ENCODE measurements at regions not wholly inside any gene's neighbourhood (a gene's known extent, or its start where the extent isn't known, plus 50 kb on each side); places are given as distances from the start of the nearest gene placed in this dataset.
"Not testable (repeated sequence)": the region's sequence is repeated elsewhere in the genome, so short reads cannot be mapped to it uniquely, and the experiment has no call there.

DNA sequence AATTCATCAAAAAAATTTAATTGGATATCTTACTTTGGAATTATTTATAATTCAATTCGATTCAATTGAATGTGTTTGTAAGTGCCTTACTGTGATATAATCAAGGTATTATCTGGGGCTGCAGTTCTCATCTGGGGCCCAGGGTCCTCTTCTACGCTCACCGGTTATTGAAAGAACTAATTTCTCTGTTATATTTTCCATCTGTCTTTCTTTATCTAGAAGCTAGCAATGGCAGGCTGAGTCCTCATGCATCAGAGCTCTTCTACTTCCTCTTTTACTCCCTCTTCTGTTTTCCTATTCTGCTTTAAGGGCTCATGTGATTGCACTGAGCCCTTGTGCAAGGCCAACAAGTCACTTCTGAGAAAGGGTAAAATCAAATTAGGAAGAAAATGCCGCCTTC lies 315.6 kb downstream of the RAD51AP2 start:
- in situ Hi-C loops (cut with MboI; ENCODE audit: low sequenced_read_pairs): not testable (repeated sequence)

DNA sequence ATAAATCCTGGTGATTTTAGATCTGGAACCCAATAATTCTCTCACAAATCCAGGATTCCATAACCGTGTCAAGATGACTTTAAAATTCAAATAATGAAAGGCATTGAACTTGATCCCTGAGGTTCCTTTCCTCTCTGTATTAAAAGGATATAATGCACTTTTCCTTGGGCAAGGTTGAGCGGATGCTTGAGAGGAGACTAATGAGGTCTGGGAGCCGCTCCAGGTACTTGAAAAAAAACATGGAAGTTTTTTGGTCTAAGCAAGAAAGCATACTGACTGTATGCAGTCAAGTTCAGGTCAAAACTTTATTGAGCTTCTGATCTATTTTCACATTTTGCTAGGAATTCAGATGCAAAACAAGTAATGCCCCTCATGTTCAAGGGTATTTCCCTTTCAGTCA lies 318.5 kb downstream of the RAD51AP2 start:
- in situ Hi-C loops (cut with MboI; ENCODE audit: low sequenced_read_pairs): no loop called here

DNA sequence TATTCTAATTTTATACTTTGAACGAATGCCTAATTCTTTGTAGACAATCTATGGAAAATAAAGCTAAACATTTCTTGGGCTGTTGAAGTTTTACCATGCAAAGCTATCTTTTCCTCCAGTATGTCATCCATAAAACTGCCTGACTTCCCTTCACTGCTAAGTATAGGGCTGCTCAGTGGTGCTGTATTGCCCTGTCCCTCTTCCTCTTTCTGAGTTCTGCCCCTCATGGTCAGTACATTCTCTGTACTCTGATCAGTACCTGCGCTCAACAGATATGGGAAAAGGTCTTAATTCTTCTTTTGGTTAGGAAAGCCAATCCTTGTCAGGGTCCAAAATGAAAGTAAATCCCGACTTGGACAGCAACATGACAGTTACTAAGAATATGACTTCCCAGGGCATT lies 321.9 kb downstream of the RAD51AP2 start:
- in situ Hi-C loops (cut with MboI; ENCODE audit: low sequenced_read_pairs): no loop called here

DNA sequence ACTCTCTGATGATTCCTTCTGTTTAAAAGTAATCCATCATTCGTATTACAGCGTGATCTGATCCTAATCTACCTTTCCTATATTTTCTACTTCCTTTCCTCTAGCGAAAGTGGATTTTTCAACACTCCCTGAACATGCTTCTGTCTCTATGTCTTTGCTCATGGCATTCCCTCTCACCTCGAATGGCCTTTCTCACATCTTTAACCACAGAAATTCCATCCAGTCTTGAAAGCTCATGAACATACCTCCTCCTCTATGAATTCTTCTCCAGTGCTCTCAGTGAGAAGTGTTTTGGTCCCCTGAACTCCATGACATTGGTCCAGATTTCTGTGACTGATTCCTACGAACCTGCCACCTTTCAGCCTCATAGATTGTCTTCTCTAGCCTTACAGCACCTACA lies 323.2 kb downstream of the RAD51AP2 start:
- in situ Hi-C loops (cut with MboI; ENCODE audit: low sequenced_read_pairs): no loop called here

DNA sequence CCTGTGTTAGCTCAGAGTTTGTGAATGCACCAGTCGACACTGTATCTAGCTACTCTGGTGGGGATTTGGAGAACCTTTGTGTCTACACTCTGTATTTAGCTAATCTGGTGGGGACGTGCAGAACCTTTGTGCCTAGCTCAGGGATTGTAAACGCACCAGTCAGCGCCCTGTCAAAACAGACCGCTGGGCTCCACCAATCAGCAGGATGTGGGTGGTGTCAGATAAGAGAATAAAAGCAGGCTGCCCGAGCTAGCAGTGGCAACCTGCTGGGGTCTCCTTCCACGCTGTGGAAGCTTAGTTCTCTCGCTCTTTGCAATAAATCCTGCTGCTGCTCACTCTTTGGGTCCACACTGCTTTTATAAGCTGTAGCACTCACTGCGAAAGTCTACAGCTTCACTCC lies 324.2 kb downstream of the RAD51AP2 start:
- in situ Hi-C loops (cut with MboI; ENCODE audit: low sequenced_read_pairs): no loop called here

DNA sequence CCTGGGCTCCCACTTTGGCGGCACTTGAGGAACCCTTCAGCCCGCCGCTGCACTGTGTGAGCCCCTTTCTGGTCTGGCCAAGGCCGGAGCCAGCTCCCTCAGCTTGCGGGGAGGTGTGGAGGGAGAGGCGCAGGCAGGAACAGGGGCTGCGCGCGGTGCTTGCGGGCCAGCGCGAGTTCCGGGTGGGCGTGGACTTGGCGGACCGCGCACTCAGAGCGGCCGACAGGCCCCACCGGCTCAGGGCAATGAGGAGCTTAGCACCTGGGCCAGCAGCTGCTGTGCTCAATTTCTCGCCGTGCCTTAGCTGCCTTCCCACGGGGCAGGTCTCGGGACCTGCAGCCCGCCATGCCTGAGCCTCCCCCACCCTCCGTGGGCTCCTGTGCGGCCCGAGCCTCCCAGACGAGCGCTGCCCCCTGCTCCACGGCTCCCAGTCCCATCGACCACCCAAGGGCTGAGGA lies 324.8 kb downstream of the RAD51AP2 start:
- in situ Hi-C loops (cut with MboI; ENCODE audit: low sequenced_read_pairs): not testable (repeated sequence)

DNA sequence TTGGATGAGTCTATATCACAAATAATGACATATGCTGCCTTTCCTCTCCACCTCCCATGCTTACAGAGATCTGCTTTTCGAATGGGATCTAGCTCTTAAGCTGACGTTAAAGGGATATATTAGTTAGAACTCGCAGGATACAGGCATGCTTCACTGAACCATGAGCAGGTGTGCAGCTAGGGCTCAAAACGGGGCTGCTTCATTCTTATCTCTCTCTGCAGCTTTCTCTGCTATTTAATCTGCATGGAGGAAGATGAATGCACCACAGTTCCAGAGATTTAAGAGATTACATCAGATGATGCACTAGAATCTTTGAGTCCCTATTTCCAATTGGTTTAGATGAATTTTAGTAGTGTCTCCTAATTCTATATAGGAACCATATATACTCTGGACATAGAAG lies 327.0 kb downstream of the RAD51AP2 start:
- in situ Hi-C loops (cut with MboI; ENCODE audit: low sequenced_read_pairs): no loop called here

DNA sequence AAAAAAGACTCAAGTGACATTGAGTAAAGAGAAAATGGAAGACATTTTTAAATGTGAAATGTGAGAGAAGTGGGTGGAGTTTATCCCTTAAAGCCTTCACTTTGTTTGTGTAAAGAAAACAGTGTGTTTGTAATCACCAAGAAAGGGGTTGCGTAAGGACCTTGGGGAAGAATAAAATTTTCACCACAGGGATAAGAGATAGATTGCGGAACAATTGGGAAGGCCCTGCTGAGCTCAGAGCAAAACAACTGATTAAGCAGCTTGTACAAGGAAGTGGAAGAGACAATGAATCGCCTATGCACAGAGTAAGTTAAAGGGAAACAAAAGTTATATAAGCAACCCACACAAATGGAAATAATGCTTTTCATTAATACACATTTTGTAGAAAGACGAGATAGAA lies 327.7 kb downstream of the RAD51AP2 start:
- in situ Hi-C loops (cut with MboI; ENCODE audit: low sequenced_read_pairs): no loop called here

DNA sequence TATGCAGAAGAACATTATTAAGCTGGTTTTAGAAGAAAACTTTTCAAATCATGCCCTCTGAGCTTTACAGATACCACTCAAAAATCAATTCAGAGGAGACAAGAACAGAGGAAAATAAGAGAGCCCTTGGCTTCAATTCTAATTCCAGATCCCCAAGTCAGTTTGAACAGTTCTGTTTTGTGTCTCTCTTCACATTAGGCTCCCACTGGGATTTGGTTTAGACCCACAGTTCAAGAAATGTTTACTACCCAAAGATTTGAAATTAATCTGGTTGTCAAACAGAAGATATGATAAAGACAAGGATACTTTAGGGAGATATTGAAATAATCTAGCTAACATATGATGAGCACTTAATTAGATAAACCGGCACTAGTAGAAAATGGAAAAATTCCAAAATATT lies 329.5 kb downstream of the RAD51AP2 start:
- in situ Hi-C loops (cut with MboI; ENCODE audit: low sequenced_read_pairs): no loop called here

DNA sequence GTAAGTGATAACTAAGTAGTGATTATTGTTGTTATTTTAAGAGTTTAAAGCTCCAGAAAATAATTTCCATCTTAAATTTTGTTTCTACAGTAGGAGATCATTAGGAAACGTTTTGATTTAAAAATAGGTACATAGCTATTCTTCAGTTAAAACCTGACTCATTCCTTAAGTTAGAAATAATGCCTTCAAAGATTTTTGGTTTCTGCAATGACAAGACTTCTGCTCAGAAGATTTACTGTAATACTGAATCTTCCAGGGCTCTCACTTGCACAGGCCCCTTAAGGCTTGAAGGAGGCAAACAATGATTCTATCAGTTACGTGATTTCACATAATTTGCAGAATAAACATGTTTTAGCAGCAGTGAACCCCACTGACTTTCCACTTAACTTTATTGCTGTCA lies 333.7 kb downstream of the RAD51AP2 start:
- in situ Hi-C loops (cut with MboI; ENCODE audit: low sequenced_read_pairs): no loop called here

DNA sequence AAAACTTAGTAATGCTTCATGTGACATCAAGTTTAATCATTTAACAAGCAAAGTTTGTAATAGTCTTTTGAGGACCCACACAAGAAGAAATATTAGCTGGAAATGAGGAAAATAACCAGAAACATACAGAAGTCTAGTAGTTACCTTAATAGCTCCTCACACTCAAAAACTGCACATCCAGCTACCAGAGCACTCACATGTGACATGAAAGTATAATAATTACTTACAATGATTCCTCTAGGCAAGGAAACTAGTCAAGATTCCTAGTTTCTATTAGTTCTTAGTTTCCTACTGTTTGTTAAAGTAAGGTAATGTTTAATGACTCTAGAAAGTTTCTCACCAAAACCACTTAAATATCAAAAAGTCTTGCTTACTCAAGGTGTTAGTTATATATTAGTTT lies 335.8 kb downstream of the RAD51AP2 start:
- in situ Hi-C loops (cut with MboI; ENCODE audit: low sequenced_read_pairs): no loop called here

DNA sequence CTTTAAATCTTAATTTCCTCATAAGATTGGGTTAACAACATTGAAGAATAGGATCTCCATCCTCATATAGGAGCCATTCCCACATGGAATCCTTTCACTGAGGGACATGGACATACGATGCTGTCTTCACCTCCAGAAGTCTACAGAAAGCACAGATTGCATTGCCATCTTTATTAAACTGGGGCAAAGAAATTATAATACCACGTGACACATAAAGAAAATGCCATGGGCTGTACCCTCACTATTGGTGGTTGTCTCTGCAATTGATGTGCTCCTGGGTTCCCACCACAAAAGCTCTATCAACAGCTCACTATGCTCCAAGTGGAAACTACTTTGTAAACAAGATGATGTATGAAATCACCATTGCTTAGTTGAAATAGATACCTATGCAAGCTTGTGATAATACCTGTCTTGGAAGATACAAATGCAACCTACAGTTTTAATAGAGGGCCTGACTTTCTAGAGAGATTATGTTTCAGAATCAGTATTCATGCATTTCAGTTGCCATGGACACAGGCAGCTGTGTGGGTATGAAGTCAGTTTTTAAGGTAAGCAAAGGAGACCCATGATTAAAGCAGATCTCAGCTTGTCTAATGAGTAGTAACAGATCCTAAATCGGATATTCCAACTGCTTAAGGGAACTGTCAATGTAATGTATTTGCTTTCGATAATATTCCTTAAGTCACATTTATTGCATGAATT lies 337.0 kb downstream of the RAD51AP2 start:
- in situ Hi-C loops (cut with MboI; ENCODE audit: low sequenced_read_pairs): no loop called here

DNA sequence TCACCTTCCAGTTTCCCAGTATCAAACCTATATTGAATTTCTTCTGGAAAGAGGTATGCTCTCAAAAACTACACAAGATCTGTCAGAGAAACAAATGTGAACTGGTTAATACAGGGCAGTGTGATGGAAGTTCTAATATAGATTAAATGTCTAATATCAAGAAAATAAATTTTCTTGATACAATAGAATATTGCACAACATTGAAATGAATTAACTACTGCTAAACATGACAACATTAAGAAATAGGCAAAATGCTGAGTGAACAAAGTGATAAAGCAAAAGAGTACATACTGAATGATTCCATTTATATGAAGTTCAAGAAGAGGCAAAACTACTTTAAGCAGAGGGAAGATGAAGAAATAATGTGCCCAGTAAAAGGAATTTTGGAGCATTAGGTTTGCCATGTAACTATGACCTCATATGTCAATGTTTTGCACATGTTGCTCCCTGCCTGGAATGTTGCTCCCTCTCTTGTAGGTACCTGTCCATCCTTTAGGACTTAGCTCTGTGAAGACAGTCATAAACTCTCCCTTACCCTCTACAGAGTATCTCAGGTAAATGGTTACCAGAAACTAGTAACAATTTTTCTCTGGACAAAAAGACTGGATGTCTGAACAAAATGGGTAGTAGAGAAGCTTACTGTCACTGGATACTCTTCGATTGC lies 339.0 kb downstream of the RAD51AP2 start:
- in situ Hi-C loops (cut with MboI; ENCODE audit: low sequenced_read_pairs): no loop called here

DNA sequence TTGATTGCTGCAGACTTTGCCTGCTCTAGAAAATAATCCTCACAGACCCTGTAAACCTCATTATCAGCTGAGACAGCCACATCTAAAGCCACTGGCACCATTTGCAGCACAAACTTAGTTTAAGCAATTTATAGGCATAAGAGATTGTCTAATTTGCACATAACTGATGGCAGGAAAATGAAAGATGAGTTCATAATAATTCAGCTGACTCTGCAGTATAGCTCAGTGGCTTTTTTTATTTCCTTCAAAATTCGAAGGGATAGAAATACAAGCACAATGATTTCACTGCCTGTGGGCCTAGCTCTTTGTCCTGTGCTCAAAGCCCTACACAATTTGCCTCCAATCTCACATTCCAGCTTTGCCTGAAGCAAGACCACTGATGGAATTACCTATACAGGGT lies 341.2 kb downstream of the RAD51AP2 start:
- in situ Hi-C loops (cut with MboI; ENCODE audit: low sequenced_read_pairs): no loop called here

DNA sequence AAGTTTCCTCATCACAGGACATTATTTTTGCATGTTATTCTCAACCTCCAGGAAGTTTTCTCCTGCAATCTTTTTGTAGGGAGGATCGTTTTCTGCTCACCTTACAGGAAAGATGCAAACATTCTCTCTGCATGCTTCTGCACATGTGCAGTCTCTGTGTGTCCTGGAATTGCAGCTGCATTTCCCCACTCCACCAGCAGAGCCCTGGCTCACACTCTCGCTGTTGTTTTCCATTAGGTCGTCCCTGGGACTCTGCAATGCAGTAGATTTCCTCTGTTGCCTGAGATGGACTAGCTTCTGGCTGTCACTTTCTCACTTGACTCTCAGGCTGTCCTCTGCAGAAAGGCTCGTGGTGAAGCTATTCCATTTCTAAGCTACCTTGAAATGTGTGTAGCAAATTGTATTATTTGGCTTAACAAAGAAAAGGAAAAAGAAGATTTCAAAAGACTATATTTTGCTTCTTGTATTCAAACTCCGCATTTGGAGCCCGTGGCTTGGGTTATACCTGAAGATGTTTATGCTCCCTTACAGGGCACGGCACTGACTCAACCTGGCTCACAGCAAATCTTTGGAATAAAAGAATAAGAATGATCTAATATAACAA lies 346.7 kb downstream of the RAD51AP2 start:
- in situ Hi-C loops (cut with MboI; ENCODE audit: low sequenced_read_pairs): no loop called here

DNA sequence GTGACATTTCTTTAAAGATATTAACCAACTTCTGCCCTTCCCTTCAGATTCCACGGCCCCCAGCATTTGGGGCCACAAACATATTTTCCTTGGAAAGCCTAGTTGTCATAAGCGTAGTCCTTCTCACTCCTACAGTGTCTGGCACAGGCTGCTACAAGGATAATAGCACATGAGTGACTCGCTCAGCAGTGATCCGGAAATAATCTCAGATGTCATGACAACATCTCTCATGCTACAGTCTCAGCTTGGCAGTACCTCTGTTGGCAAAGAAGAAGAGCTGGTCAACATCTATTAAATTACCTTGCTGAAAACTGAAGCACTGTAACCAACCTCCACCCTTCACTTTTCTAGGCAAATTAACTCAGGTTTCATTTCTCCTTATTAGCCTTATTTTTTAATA lies 351.7 kb downstream of the RAD51AP2 start:
- in situ Hi-C loops (cut with MboI; ENCODE audit: low sequenced_read_pairs): no loop called here

DNA sequence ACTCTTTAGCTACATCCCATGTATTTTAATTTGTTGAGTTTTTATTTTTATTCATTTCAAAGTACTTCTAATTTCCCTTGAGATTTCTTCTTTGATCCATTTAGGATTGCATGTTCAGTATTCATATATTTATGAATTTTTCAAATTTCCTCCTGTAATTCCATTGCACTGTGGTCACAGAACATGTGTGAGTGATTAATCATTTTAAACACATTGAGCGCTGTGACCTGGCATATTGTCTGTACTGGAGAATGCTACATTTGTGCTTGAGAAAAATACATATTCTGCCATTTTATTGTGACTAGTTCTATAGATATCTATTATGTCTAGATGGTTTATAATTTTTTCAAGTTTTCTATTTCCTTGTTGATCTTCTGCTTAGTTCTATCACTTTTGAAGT lies 353.7 kb downstream of the RAD51AP2 start:
- in situ Hi-C loops (cut with MboI; ENCODE audit: low sequenced_read_pairs): no loop called here

DNA sequence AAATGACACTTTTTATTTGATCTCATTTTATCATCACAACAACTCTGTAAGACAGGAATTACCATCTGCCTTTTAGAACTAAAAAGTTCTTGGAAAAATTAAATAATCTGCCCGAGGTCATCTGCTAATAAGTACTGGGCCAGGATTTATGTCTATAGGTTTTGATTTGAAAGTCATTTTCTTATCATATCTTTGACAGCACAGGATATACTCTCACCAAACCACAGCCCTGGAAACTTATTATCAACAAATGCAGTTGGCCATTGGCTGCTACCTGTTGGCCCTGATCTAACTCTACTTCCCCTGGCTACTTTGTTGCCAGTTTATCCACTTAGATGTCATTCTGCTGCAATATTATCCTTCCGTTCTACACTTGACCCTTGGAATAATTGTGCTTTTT lies 354.6 kb downstream of the RAD51AP2 start:
- in situ Hi-C loops (cut with MboI; ENCODE audit: low sequenced_read_pairs): no loop called here

DNA sequence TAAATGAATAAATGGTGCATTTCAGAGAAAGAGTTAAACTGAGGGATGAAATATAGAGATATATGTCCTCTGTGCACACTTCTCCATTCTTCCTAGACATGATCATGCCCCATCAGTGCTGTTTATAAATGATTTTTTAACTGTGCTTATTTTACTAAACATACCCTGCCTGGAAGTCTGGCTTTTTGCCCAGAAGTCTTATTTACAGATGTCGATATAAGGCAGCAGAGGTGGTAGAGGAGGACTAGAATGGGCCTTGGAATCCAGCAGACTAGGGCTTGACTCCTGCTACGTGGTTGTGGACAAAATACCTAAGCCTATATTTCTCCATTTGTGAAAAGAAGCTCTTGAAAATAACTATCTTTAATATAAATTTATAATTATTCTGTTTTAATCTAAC lies 355.5 kb downstream of the RAD51AP2 start:
- in situ Hi-C loops (cut with MboI; ENCODE audit: low sequenced_read_pairs): no loop called here

DNA sequence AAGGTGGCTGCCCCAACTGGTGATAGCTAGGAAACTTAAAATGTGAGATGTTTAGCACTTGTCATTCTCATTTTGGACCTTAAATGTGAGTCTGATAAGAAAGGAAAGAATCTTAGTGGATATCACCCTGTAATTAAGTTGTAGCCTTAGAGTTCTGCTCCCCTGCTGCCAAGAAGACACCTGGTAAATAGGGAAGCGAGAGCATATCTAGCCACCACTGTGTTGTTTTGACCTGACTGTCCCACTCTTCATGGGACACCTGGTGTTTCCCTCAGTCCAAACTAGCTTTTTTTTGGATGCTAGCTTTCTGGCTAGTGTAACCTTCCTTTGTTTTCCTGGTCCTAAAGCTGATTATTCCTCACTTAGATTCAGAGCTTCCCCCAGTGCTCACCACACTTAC lies 357.6 kb downstream of the RAD51AP2 start:
- in situ Hi-C loops (cut with MboI; ENCODE audit: low sequenced_read_pairs): no loop called here

DNA sequence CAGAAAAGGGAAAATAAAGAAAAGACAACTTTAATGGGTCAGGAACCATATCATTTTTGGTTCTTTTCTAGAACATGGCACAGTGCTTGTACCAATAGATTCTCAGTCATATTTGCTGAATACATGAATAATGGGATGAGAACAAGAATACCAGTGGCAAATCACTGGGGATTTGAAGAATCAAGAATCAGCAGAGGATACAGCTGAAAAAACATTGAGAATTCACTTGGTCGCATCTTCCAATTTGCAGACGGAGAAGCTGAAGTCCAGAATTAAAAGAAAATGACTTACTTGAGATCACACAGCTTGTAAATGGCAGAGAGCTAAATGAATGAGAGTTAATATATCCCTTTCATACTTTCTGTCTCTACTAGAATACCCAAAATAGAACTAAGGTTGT lies 362.2 kb downstream of the RAD51AP2 start:
- in situ Hi-C loops (cut with MboI; ENCODE audit: low sequenced_read_pairs): no loop called here

DNA sequence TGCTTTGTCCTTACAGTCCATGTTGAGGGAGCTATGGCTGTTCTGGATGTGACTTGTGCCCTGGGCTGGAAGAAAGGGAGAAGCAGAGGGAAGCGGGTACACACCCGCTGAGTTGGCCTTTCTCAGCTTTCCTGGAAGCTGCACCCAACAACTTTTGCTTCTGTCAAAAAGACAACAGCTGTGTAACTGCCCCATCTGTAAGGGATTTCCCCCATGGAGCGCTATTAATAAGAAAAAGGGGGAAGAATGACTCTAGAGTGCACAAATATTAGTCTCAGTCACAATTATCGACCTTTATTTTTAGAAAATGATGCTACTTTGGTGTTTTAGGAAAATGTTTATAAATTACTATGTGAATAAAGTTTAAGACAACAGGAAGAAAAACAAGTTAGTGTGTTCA lies 368.3 kb downstream of the RAD51AP2 start:
- in situ Hi-C loops (cut with MboI; ENCODE audit: low sequenced_read_pairs): no loop called here

Data from HL-60/S4 treated with phorbol 12-myristate 13-acetate at 8.2 ng/mL for 4 days and 3 days (cell line).